NCI-H82 (cell line): ENCODE measurements at regions not wholly inside any gene's neighbourhood (a gene's known extent, or its start where the extent isn't known, plus 50 kb on each side); places are given as distances from the start of the nearest gene placed in this dataset.

ENCODE experiments used
- DNase-seq: peaks from one replicate; lab custom pipeline; 2025; lab: John Stamatoyannopoulos, UW

DNA sequence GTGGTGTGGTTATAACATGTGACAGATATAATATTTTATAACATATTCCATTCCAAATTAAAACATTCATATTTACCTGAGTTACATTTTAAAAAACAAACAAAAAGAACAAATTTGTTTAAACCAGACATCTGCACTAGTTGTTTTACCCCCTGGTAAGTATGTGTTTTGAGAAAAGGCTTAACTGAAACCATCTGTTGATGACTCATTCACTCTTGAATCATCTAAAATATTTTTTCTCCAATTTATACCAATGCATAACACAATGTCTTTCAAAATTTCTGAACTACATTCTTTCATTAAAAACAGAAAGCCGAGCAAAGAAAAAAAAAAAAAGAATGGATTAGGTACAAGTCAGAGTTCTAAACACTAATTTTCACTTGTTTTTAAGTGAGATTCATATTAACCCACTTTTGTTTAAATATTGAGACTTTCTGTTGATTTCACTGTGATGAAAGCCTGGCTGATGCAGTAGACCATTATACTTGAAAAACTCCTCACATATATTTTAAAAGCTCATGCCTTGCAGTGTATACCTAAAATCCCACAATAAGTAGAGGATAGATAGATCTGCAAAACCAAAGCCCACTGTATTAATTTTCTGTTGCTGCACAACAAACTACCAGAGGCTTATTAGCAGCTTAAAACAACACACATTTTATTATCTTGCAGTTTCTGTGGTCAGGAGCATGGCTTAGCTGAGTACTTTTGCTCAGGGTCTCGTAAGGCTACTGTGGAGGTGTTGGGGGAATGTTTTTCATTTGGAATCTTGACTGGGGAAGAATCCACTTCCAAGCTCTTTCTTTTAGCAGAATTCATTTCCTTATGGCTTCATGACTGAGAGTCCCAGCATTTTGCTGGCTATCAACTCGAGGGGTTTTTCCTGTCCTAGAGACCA lies 221.5 kb downstream of the PCDH18 start:
- DNase-seq = no peak

GRCh38 chr4:137310166-137310565 lies 222.1 kb downstream of the PCDH18 start:
- DNase-seq = no peak

DNA sequence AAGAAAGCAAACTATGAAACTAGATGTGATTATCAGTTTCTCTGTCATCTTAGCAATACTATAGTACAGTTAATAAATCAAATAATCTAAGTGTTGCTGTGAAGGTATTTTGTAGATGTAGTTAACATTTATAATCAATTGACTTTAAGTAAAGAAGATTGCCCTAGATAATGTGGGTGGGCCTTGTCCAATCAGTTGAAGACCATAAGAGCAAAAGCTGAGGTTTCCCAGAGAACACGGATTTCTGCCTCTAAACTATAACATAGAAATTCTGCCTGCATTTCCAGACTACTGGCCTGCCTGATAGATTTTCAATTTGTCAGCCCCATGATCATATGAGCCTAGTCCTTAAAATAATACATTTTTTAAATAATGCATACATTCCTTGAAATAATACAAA lies 222.9 kb downstream of the PCDH18 start:
- no peak for DNase-seq

DNA sequence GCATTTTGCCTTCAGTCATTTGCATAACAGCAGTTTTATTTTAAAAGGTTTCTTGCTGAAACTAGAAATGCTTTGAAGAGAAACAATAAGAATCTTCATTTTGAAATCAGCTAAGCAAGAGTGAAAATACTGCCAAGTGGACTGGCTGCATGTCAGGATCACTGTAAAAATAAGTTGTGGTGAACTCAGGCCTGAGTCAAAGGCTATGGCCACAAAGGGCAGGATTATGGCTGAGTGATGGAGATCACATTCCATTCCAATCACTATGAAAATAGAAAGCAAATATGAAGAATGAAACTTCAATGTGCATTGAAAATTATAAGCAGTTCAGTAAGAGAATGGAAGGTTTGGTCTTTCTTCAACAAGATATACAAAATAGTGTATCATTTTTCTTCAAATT lies 224.5 kb downstream of the PCDH18 start:
- no peak for DNase-seq

GRCh38 chr4:137300776-137301175 lies 231.5 kb downstream of the PCDH18 start:
- DNase-seq = no peak

DNA sequence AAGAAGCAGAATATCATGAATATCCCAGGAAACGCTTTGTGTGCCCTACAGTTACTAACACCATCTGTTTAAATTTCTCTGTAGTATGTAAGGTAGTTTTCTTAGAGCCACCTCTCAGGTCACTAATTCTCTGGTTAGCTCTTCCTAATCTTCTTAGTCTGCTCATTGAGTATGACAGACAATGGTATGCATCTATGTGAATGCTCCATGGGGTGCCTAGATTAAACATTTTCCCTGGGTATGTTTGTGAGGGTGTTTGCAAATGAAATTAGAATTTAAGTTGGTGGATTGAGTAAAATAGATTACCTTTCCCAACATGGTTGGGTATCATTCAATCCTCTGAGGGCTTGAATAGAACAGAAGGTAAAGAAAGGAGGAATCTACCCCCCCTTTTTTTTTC lies 233.0 kb downstream of the PCDH18 start:
- DNase-seq = peak; percentile 82

DNA sequence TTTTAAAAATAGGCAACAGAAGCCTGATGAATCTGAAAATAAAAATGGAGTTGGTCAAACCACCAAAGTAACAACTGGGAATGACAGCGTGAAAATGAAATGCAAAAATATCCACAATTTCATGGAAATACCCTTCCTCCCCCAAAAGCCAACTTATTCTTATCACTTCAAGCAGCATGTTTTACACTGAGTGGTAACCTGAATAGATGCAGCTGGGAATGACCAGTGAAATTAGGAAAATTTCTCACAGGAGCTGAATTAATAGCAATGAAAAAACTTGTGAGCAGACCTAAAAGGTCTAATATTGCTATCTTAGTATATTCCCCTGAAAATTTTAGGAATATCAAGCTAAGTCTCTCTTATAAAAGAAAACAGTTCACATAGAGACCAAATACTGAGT lies 239.0 kb downstream of the PCDH18 start:
- DNase-seq = no peak

- no peak for DNase-seq
Observed at GRCh38 chr4:137283737-137284136, 248.6 kb downstream of the PCDH18 start.

DNA sequence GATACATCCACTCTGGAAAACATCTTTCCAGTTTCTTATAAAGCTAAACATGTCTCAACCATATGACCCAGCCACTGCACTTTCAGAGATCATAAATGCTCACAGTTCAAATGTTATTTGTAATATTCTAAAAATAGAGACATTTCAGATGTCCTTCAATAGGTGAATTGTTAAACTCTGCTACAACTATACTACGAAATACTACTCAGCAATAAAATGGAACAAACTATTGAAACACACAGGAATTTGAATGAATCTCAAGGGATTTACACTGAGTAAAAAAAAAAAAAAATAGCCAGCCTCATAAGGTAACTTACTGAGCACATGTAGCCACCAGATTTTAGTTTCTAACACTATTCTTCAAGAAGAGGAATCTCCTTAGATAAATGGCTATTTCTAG lies 253.9 kb downstream of the PCDH18 start:
- no peak for DNase-seq

- DNase-seq = peak; percentile 0
Observed at GRCh38 chr4:137274404-137274803, 257.9 kb downstream of the PCDH18 start.

DNA sequence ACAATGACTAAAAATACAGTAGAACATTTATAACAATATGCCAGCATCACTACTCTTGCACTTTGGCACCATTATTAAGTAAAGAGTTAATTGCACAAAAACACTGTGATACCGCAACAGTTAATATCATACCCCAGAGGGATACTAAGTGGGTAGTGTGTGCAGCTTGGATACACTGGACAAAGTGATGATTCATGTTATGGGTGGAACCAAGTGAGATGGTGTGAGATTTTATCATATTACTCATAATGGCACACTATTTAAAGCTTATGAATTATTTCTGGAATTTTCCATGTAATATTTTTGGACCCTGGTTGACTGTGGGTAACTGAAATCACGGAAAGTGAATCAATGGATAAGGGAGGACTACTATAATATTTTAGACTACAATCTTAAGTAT lies 265.3 kb downstream of the PCDH18 start:
- no peak for DNase-seq

GRCh38 chr4:137266511-137266910 lies 265.8 kb downstream of the PCDH18 start:
- no peak for DNase-seq

DNA sequence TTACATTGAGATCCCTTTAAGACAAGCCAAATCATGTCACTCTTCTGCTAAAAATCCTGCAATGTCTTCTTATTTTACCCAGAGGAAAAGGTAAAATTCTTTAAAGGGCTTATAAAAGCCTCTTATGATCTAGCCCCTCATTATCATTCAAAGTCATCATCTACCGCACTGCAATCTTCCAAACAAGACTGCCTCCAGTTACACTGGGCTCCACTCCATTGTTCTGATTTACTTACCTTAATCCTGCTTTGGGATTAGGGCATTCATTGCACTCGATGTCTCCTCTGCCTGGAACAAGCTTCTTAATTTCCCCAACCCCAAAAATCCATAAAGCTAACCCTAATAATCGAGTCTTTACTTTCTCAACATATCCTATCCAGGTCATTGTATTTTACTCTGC lies 269.1 kb downstream of the PCDH18 start:
- DNase-seq = peak; percentile 64

GRCh38 chr4:137253949-137254348 lies 278.3 kb downstream of the PCDH18 start:
- no peak for DNase-seq

GRCh38 chr4:137249112-137249511 lies 283.2 kb downstream of the PCDH18 start:
- DNase-seq = no peak

GRCh38 chr4:137238456-137239162 lies 293.7 kb downstream of the PCDH18 start:
- DNase-seq = no peak

GRCh38 chr4:137226900-137227299 lies 305.4 kb downstream of the PCDH18 start:
- peak; percentile 54 for DNase-seq

GRCh38 chr4:137226221-137226620 lies 306.1 kb downstream of the PCDH18 start:
- DNase-seq = no peak

DNA sequence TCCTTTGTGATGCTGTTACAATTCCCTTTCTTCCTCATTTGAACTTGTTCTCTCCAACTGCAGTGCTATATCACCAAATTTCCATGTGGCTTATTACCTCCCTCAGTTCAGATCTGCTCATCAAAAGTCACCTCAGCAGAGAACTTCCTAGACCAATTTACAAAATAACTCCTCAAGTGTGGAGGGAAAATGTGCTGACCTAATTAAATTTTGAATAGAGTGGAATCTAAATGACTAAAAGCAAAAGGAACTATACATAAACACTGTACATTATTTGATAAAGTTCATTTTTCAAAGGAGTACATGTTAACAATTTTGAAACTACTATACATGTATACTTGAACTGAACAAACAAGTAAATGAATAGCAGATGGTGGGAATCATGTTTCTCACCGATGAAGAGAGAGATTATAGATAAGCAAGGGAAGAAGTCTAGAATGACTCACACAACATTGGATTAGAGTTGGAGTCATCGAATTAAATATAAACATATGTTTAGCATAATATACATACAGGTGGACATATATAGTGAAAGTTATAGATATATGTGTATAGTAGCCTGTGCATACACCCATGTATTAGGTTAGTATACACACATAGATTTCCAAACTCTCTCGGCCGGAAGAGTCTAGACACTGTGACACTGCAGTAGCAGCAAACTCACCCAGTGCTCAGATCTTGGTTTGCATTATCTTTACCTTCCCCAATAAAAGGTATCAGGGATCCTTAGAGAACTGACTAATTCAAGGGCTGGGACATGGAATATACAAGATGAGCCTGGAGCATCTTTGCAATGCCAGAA lies 318.7 kb downstream of the PCDH18 start:
- peak; percentile 23 for DNase-seq

DNA sequence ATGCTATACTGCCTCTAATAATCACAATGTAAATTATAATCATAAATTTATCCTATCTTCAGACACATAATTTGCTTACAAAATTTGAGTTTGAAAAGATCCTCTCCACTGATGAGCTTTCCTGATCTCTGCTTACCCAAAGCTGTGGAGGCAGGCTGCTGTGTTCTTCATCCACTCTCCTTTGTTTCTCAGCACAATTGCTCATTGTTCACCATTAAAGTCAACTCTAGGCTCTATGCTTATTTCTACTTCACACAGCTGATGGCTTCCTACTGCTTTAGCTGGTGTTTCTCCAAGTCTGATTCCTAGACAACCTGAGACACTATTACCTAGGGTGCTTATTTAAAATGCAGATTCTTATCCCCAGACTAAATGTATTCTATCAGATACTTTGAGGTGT lies 319.7 kb downstream of the PCDH18 start:
- DNase-seq = no peak

DNA sequence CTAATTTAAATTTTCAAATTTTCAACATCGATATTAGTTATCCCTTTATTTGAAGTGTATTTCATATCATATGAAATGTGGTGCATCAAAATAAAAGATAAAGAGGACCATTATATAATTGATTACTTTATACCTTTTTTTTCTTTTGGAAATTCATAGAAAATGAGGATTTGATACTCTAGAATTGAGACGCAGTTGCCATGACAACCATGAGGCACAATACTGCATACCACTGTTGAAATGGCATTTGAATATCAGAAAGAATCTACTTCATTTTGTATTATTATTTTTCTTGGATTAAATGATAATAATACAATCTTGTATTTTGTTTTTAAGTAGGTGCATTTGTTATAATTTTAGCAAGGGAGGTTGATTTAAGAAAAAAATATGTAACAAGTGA lies 323.1 kb downstream of the PCDH18 start:
- DNase-seq = no peak

GRCh38 chr4:137206781-137207180 lies 325.5 kb downstream of the PCDH18 start:
- no peak for DNase-seq

DNA sequence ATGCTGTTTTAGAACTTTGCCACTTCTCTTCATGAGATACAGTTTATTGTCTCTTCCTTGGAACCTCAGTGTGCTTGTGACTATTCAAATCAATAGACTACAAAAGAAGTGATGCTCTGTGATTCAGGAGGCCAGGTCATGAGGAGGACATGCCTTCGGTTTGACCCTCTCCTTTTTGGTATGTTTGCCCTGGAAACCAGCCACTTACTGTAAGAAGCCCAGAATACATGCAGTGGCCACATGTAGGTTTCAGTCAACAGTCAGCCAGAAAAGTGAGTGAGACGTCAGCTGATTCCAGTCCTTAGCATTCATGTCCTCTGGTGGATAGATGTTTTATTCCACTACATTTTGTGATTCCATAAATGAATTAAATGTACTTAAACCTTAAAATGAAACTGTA lies 328.7 kb downstream of the PCDH18 start:
- no peak for DNase-seq
